Panc1 (cell line): ENCODE measurements at regions not wholly inside any gene's neighbourhood (a gene's known extent, or its start where the extent isn't known, plus 50 kb on each side); places are given as distances from the start of the nearest gene placed in this dataset.

Source experiments
- CTCF ChIP-seq: fragments of 450-650 bp; IDR thresholded peaks from 2 replicates; pipeline ENCODE4 v1.5.1; 2017; ENCODE audit warnings: mild to moderate bottlenecking
- POLR2AphosphoS5 ChIP-seq: IDR thresholded peaks from 2 replicates; pipeline ENCODE4 v1.6.1; 2012; ENCODE audit warnings: mild to moderate bottlenecking, low read depth, low read length, moderate library complexity
- SIN3A ChIP-seq: IDR thresholded peaks from 2 replicates; pipeline ENCODE4 v1.6.1; 2012; ENCODE audit warnings: low read depth, mild to moderate bottlenecking, low read length, moderate library complexity, borderline replicate concordance; ENCODE audit not compliant: insufficient read depth
- TCF7L2 ChIP-seq: IDR thresholded peaks from 2 replicates; pipeline ENCODE4 v1.6.1; 2011; ENCODE audit warnings: mild to moderate bottlenecking, low read depth, low read length, inconsistent platforms

DNA sequence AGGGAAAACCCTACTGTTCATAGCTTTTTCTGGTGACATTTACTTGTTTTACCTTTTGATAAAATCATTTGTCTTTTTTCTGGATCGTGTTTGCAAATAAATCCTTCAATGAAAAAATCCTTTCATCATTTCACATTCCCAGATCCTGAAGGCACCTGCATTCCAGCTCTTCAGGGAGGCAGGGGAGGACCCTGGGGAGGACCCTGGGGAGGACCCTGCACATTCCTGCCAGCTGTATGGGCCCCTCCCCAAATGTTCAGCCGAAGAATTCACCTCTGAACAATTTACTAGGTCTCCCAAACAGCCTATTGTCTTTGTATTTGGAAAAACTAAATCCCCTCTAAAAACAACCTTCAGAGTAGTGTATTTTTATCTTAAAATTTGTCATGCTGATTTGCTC lies 558.4 kb upstream of the ID2 start:
- TF ChIP-seq CTCF: no peak
- TF ChIP-seq SIN3A: no peak
- TF ChIP-seq POLR2AphosphoS5: no peak
- no peak for TF ChIP-seq TCF7L2
